CD14-positive monocyte (primary cell): ENCODE measurements at regions not wholly inside any gene's neighbourhood (a gene's known extent, or its start where the extent isn't known, plus 50 kb on each side); places are given as distances from the start of the nearest gene placed in this dataset.
"Not testable (repeated sequence)": the region's sequence is repeated elsewhere in the genome, so short reads cannot be mapped to it uniquely, and the experiment has no call there.

Source experiments
- DNase-seq, 3 donors: peaks; one replicate each; pipeline ENCODE4 v3.0.0-alpha.2; 2011 to 2022
- H2AFZ ChIP-seq: 2 replicates; pipeline ENCODE4 v1.6.0; 2012; ENCODE audit warnings: mild to moderate bottlenecking, low read depth, low read length, inconsistent platforms; ENCODE audit not compliant: insufficient read depth, poor library complexity, severe bottlenecking
- H3K27ac ChIP-seq, 2 donors: 1 replicate in 1 of 2; 2 replicates in 1 of 2; pipeline ENCODE4 v1.5.1; 2012 to 2013; ENCODE audit warnings: low read length in 2 of 2, control low read depth in 1 of 2, inconsistent platforms in 1 of 2, low read depth in 1 of 2, mild to moderate bottlenecking in 1 of 2
- H3K27me3 ChIP-seq, 2 donors: one replicate each; pipeline versions ENCODE4 v1.6.0 to v1.6.1; 2011 to 2013; ENCODE audit warnings: low read length in 2 of 2; ENCODE audit not compliant: control insufficient read depth in 2 of 2, insufficient read depth in 2 of 2
- H3K36me3 ChIP-seq, 2 donors: replicated peaks in 1 of 2; 1 replicate in 1 of 2; 2 replicates in 1 of 2; pipeline versions ENCODE4 v1.5.1 to v1.6.1; 2012 to 2013; ENCODE audit warnings: low read length in 2 of 2, control low read depth in 1 of 2, inconsistent platforms in 1 of 2, mild to moderate bottlenecking in 1 of 2; ENCODE audit not compliant: insufficient read depth in 2 of 2, control insufficient read depth in 1 of 2
- H3K4me1 ChIP-seq, 2 donors: 1 replicate in 1 of 2; 2 replicates in 1 of 2; pipeline versions ENCODE4 v1.5.1 to v1.6.1; 2012 to 2013; ENCODE audit warnings: low read length in 2 of 2, control low read depth in 1 of 2, inconsistent platforms in 1 of 2, mild to moderate bottlenecking in 1 of 2, moderate library complexity in 1 of 2; ENCODE audit not compliant: insufficient read depth in 2 of 2, control insufficient read depth in 1 of 2
- H3K4me2 ChIP-seq: replicated peaks from 2 replicates; pipeline ENCODE3; 2012; ENCODE audit warnings: low read length, moderate library complexity, mild to moderate bottlenecking; ENCODE audit not compliant: poor library complexity, severe bottlenecking; ENCODE audit errors: extremely low read depth
- H3K4me3 ChIP-seq, 3 experiments: fragments of 200-600 bp in 1 of 3; sonication (generic) in 1 of 3; replicated peaks in 1 of 3; 1 replicate in 2 of 3; 2 replicates in 1 of 3; pipeline ENCODE4 v1.5.1; 2011 to 2013; ENCODE audit warnings: low read length in 3 of 3, mild to moderate bottlenecking in 3 of 3, control low read depth in 2 of 3, low read depth in 2 of 3, inconsistent platforms in 1 of 3, moderate library complexity in 1 of 3
- H3K79me2 ChIP-seq: 2 replicates; pipeline ENCODE4 v1.6.0; 2012; ENCODE audit warnings: mild to moderate bottlenecking, control low read depth, inconsistent platforms, low read length, moderate library complexity; ENCODE audit not compliant: insufficient read depth
- H3K9ac ChIP-seq: 2 replicates; pipeline ENCODE4 v1.6.0; 2017; ENCODE audit warnings: low read length, mild to moderate bottlenecking; ENCODE audit not compliant: insufficient read depth, poor library complexity, severe bottlenecking
- H3K9me3 ChIP-seq, 2 donors: replicated peaks in 1 of 2; 1 replicate in 1 of 2; 2 replicates in 1 of 2; pipeline versions ENCODE4 v1.5.1 to v1.6.1; 2012 to 2013; ENCODE audit warnings: low read length in 2 of 2, control low read depth in 1 of 2; ENCODE audit not compliant: control insufficient read depth in 1 of 2, insufficient read depth in 1 of 2
- H4K20me1 ChIP-seq: 2 replicates; pipeline ENCODE4 v1.6.0; 2012; ENCODE audit warnings: mild to moderate bottlenecking, low read length, control low read depth, moderate library complexity; ENCODE audit not compliant: insufficient read depth
- H3K27ac Mint-ChIP-seq, 7 donors: one replicate each; pipeline ENCODE4 v1.8.0; 2020; ENCODE audit warnings: mild to moderate bottlenecking in 7 of 7, mixed read lengths in 7 of 7, moderate library complexity in 6 of 7, inconsistent platforms in 2 of 7
- H3K27me3 Mint-ChIP-seq, 3 donors: one replicate each; pipeline ENCODE4 v1.8.0; 2021 to 2022; ENCODE audit warnings: low read depth in 3 of 3, mild to moderate bottlenecking in 3 of 3, mixed read lengths in 3 of 3, moderate library complexity in 3 of 3, inconsistent platforms in 1 of 3
- H3K36me3 Mint-ChIP-seq, 2 donors: one replicate each; pipeline ENCODE4 v1.8.0; 2020; ENCODE audit warnings: mixed read lengths in 2 of 2, inconsistent platforms in 1 of 2, mild to moderate bottlenecking in 1 of 2
- H3K4me1 Mint-ChIP-seq: one replicate; pipeline ENCODE4 v1.8.0; 2020; ENCODE audit warnings: mild to moderate bottlenecking, mixed read lengths
- H3K4me3 Mint-ChIP-seq, 2 donors: one replicate each; pipeline ENCODE4 v1.8.0; 2020; ENCODE audit warnings: mild to moderate bottlenecking in 2 of 2, mixed read lengths in 2 of 2, moderate library complexity in 1 of 2
- H3K9me3 Mint-ChIP-seq, 7 donors: one replicate each; pipeline ENCODE4 v1.8.0; 2020 to 2022; ENCODE audit warnings: mixed read lengths in 7 of 7, mild to moderate bottlenecking in 6 of 7, moderate library complexity in 6 of 7, inconsistent platforms in 2 of 7
- CTCF ChIP-seq: fragments of 200-600 bp; IDR thresholded peaks from one replicate; pipeline ENCODE4 v1.8.0; 2022; ENCODE audit warnings: antibody characterized with exemption, mild to moderate bottlenecking
- WGBS: methylation state at CpG from one replicate; pipeline ENCODE4 v1.1.5; 2013; ENCODE audit warnings: missing lambda C conversion rate; ENCODE audit not compliant: insufficient coverage; 5-methylcytosine and 5-hydroxymethylcytosine counted together
- intact Hi-C, 2 donors: fragments of 100-400 bp; cut with micrococcal nuclease; formaldehyde crosslinking; loops; one replicate each; pipeline versions ENCODE4 v1.15.0 to v1.15.1; 2023

GRCh38 chr2:180591947-180592346 lies 388.5 kb upstream of the UBE2E3 start:
- no peak overlapping the region for H3K4me2 ChIP-seq
- H3K36me3 Mint-ChIP-seq, result no peaks in the 10 kb centered on the region
- peaks cover 0 to 3% (median 3%) of the 10 kb centered on the region in 3 donors for H3K27me3 Mint-ChIP-seq
- no peak overlapping the region for H3K9ac ChIP-seq
- H3K79me2 ChIP-seq, result no peaks in the 10 kb centered on the region
- H3K9me3 Mint-ChIP-seq, result peaks cover 2 to 9% (median 6%) of the 10 kb centered on the region in 7 donors
- no peaks in the 10 kb centered on the region for H3K4me1 Mint-ChIP-seq
- no peak overlapping the region for H2AFZ ChIP-seq
- H3K4me3 ChIP-seq, result no peak overlapping the region
- H3K27ac ChIP-seq, result no peak overlapping the region
- no peak overlapping the region for H3K4me3 Mint-ChIP-seq
- H3K4me1 ChIP-seq, result no peaks in the 10 kb centered on the region
- no peak for TF ChIP-seq CTCF
- intact Hi-C loops, result no loop called here
- H4K20me1 ChIP-seq, result no peaks in the 10 kb centered on the region
- no CpG with 5 or more reads among the region's 1 CpG for WGBS
- H3K27me3 ChIP-seq, result no peaks in the 10 kb centered on the region
- H3K27ac Mint-ChIP-seq, result no peak overlapping the region
- no peak for DNase-seq
- H3K9me3 ChIP-seq, result no peaks in the 10 kb centered on the region
- H3K36me3 ChIP-seq, result no peaks in the 10 kb centered on the region

DNA sequence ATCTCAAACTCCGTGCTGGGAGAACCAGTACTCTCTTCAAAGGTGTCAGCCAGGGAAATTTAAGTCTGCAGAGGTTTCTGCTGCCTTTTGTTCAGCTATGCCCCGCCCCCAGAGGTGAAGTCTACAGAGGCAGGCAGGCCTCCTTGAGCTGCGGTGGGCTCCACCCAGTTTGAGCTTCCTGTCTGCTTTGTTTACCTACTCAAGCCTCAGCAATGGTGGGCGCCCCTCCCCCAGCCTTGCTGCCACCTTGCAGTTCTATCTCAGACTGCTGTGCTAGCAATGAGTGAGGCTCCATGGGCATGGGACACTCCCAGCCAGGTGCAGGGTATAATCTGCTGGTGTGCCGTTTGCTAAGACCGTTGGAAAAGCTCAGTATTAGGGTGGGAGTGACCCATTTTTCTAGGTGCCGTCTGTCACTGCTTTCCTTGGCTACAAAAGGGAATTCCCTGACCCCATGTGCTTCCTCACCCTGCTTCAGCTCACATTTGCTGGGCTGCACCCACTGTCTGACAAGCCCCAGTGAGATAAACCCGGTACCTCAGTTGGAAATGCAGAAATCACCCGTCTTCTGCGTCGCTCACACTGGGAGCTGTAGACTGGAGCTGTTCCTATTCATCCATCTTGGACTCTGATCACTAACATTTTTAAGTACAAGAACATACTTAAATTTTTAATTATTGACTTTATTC lies 389.2 kb upstream of the UBE2E3 start:
- H3K4me2 ChIP-seq, DNase-seq, H3K4me3 ChIP-seq, H3K27me3 Mint-ChIP-seq, H3K4me3 Mint-ChIP-seq, H3K27ac Mint-ChIP-seq, H3K4me1 ChIP-seq, H3K27me3 ChIP-seq, intact Hi-C loops, H3K4me1 Mint-ChIP-seq, H3K36me3 ChIP-seq, H3K79me2 ChIP-seq, H3K9ac ChIP-seq, H3K36me3 Mint-ChIP-seq, H2AFZ ChIP-seq, H3K9me3 ChIP-seq, H4K20me1 ChIP-seq, H3K27ac ChIP-seq: not testable (repeated sequence)
- WGBS, result 75% methylated on average over 5 of the region's 11 CpGs
- H3K9me3 Mint-ChIP-seq, result peaks cover 2 to 10% (median 6%) of the 10 kb centered on the region in 7 donors
